Fibroblast of the aortic adventitia (primary cell): ENCODE measurements at regions not wholly inside any gene's neighbourhood (a gene's known extent, or its start where the extent isn't known, plus 50 kb on each side); places are given as distances from the start of the nearest gene placed in this dataset.

Source experiments
- DNase-seq: peaks from one replicate; pipeline ENCODE4 v3.0.0-alpha.2; 2010; ENCODE audit warnings: low read depth
- H3K4me3 ChIP-seq: 2 replicates; pipeline ENCODE4 v1.5.1; 2011; ENCODE audit warnings: low read depth, mild to moderate bottlenecking, control low read depth, low read length, moderate library complexity
- TF ChIP-seq, protein P1 (sequence below): IDR thresholded peaks from 2 replicates; pipeline ENCODE4 v1.5.1; 2011; ENCODE audit warnings: mild to moderate bottlenecking, low read length, control low read depth, inconsistent platforms; ENCODE audit not compliant: insufficient read depth

DNA sequence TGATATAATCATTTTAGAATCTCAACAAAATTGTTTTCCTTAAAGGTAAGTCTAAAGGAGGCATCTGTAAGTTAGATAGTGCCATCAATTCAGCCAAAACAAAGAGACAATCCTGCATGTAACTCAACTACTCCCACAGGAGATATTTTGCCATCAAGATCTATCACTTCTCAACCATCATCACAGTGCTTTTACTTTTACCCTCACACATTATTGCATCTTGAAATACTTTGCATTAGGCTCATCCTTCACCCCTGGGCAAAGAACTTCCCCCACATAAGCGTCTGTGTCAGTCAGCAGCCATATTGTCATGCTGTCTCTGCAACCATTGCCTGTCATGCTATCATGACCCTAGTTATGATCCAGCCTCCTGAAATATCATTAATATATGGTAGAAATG lies 54.9 kb upstream of the NLGN1 start:
- H3K4me3 ChIP-seq = no peak overlapping the region
- TF ChIP-seq, protein P1, sequence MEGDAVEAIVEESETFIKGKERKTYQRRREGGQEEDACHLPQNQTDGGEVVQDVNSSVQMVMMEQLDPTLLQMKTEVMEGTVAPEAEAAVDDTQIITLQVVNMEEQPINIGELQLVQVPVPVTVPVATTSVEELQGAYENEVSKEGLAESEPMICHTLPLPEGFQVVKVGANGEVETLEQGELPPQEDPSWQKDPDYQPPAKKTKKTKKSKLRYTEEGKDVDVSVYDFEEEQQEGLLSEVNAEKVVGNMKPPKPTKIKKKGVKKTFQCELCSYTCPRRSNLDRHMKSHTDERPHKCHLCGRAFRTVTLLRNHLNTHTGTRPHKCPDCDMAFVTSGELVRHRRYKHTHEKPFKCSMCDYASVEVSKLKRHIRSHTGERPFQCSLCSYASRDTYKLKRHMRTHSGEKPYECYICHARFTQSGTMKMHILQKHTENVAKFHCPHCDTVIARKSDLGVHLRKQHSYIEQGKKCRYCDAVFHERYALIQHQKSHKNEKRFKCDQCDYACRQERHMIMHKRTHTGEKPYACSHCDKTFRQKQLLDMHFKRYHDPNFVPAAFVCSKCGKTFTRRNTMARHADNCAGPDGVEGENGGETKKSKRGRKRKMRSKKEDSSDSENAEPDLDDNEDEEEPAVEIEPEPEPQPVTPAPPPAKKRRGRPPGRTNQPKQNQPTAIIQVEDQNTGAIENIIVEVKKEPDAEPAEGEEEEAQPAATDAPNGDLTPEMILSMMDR = no peak
- no peak for DNase-seq

DNA sequence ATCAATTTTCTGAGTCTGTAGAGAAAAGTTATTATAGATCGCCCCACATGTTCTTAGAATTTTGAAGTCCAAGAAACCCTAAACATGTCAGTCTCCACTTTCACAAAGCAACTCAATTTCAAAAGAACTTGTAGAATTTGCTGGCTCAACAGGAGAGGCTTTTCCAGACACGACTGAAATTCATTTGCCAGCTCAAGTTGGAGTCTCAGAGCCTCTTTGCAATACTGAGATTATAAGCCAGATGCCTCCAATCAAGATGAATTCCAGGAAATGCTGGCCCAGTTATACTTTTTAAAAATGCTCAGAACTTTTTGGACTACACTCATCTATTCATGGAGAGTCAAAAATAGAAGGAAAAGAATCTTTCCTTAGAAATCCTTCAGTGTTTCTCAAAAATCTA lies 56.9 kb upstream of the NLGN1 start:
- no peak for DNase-seq
- no peak overlapping the region for H3K4me3 ChIP-seq
- TF ChIP-seq, protein P1 = no peak

DNA sequence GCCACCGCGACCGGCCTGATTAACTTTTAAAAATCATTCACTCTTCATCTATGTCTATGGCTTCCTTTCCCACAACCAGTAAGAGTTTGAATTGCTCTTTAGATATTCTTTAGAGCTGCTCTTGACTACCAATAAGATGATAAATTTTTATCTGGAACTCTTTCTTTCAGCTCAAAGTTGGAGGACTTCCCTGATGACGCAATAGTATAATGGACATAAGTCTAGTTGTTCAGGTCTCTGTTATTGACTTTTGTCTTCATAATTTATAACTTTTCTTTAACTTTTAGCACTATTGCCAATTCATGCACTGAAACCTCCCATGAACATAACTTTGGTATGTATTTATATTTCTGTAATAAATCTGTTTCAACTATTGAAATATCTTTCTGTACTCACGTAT lies 61.3 kb upstream of the NLGN1 start:
- no peak for DNase-seq
- H3K4me3 ChIP-seq = no peak overlapping the region
- TF ChIP-seq, protein P1 = no peak

DNA sequence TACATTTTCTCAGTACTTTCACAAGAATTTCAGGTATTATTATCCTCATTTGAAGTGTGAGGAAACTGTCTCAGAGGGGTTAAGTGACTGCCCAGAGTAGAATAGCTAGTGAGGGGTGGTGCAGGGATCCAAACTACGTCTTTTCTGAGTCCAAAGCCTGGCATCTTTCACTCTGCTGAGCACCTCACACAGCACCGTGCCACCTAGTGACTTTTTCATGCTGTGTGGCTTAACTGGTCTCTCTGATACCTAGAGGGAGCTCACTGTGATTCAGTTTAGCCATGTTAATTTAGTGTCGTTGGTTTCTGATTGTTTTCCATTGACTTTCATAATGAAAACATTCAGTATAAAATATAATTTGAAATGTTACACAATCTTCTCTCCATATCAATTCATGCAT lies 91.4 kb upstream of the NLGN1 start:
- no peak overlapping the region for H3K4me3 ChIP-seq
- TF ChIP-seq, protein P1 = no peak
- no peak for DNase-seq

DNA sequence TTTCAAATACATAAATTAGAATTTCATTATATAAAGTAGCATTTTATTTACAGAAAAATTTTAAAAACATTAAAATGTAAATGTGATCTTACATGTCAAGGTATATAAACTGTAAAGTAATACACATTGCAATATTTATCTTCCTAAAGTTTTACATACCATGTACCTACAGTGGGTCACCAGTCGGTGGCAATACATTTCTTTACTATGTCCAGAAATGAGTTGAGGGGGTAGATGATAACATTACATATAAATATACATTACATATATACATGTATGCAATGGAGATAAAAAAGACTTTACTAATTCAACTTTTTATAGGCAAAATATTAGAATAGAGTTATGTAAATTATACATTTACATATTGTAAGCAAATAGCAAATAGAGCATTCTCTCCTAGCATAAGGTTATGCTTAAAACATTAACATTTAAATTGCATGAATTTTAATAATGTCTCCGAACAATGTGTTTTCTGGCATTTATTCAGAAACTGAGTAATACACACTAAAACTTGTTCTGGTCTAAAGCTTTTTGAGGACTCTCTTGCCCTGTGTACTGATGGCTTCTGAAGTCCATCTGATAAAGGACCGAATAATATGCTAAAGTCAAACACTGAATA lies 93.3 kb upstream of the NLGN1 start:
- no peak overlapping the region for H3K4me3 ChIP-seq
- no peak for DNase-seq
- TF ChIP-seq, protein P1 = no peak

DNA sequence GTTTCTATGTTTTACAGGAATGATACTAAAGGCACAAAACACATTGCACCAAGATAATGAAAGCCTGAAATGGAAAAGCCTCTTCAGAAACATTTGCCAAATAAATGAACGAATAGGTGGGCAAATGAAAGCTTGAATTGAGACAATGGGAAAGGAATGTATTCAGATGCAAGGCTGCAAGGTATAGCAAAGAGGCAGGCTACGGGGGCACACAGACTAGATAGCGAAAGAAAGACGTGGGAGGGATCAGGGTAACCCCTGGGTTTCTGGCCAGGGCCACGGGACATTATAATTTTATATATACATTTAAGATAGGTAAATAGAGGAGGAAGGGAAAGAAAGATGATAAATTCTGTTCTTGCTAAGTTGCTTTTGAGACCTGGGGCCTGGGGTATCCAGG lies 95.9 kb upstream of the NLGN1 start:
- TF ChIP-seq, protein P1 = no peak
- DNase-seq = no peak
- H3K4me3 ChIP-seq = no peak overlapping the region

DNA sequence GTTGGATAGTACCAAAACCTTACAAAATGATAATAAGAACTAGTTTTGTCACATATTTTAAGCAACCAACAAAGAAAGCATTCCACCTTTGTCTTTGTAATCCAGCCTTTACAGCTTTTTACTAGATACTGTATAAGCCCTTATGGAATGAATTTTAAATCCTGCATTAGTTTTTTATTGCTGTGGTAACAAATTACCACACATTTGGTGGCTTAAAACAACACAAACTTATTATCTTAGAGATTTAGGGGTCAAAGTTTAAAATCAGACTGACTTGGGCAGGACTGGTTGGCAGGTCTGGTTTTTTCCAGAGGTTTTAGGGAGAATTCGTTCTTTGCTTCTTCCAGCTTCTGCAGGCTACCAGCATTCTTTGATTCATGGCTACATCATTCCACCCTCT lies 108.5 kb upstream of the NLGN1 start:
- no peak overlapping the region for H3K4me3 ChIP-seq
- DNase-seq = no peak

More for the DNA sequence above, 108.5 kb upstream of the NLGN1 start:
- TF ChIP-seq, protein P1 = no peak
